OCI-LY1 (cell line): ENCODE measurements at regions not wholly inside any gene's neighbourhood (a gene's known extent, or its start where the extent isn't known, plus 50 kb on each side); places are given as distances from the start of the nearest gene placed in this dataset.

Source experiments
- H2AFZ ChIP-seq: fragments of 200-600 bp; sonication (generic), shearing (Covaris generic); 2 replicates; pipeline ENCODE4 v1.6.0; 2014; ENCODE audit warnings: antibody characterized with exemption, mild to moderate bottlenecking, low read length
- H3F3A ChIP-seq: fragments of 200-600 bp; sonication (generic), shearing (Covaris generic); 2 replicates; pipeline ENCODE4 v1.6.0; 2014; ENCODE audit warnings: mild to moderate bottlenecking, antibody characterized with exemption, low read length, moderate library complexity; ENCODE audit not compliant: insufficient read depth
- H3K27ac ChIP-seq: fragments of 200-600 bp; sonication (generic); 2 replicates; pipeline ENCODE4 v1.5.1; 2014; ENCODE audit warnings: low read length, mixed run types, mild to moderate bottlenecking, low read depth; ENCODE audit not compliant: poor library complexity, severe bottlenecking
- H3K27me3 ChIP-seq: fragments of 200-600 bp; sonication (generic); 2 replicates; pipeline ENCODE4 v1.6.0; 2014; ENCODE audit warnings: antibody characterized with exemption, mild to moderate bottlenecking, low read length, moderate library complexity; ENCODE audit not compliant: insufficient read depth
- H3K36me3 ChIP-seq: fragments of 200-600 bp; sonication (generic); 2 replicates; pipeline ENCODE4 v1.6.1; 2014; ENCODE audit warnings: mild to moderate bottlenecking, antibody characterized with exemption, low read length, moderate library complexity, mixed read lengths; ENCODE audit not compliant: insufficient read depth
- H3K4me1 ChIP-seq: fragments of 200-600 bp; sonication (generic); 2 replicates; pipeline ENCODE4 v1.5.1; 2014; ENCODE audit warnings: mild to moderate bottlenecking, low read length, moderate library complexity; ENCODE audit not compliant: insufficient read depth, severe bottlenecking
- H3K4me2 ChIP-seq: fragments of 200-600 bp; sonication (generic), shearing (Covaris generic); 2 replicates; pipeline ENCODE4 v1.6.1; 2014; ENCODE audit warnings: low read length
- H3K4me3 ChIP-seq: fragments of 200-600 bp; sonication (generic); 2 replicates; pipeline ENCODE4 v1.5.1; 2014; ENCODE audit warnings: low read length, low read depth, mild to moderate bottlenecking, mixed read lengths; ENCODE audit not compliant: poor library complexity, severe bottlenecking
- H3K79me2 ChIP-seq: fragments of 200-600 bp; shearing (Covaris generic); 2 replicates; pipeline ENCODE4 v1.6.1; 2016; ENCODE audit warnings: mixed run types, low read length, mixed read lengths; ENCODE audit not compliant: insufficient read depth
- H3K9ac ChIP-seq: fragments of 200-600 bp; sonication (generic), shearing (Covaris generic); 2 replicates; pipeline ENCODE4 v1.6.1; 2014; ENCODE audit warnings: mild to moderate bottlenecking, low read length, mixed read lengths
- H3K9me2 ChIP-seq: fragments of 200-600 bp; sonication (generic), shearing (Covaris generic); 2 replicates; pipeline ENCODE4 v1.6.1; 2014; ENCODE audit warnings: low read depth, mild to moderate bottlenecking, low read length, mixed read lengths
- H3K9me3 ChIP-seq: fragments of 200-600 bp; shearing (Covaris generic); 2 replicates; pipeline ENCODE4 v1.6.1; 2014; ENCODE audit warnings: low read length, mixed read lengths
- H4K20me1 ChIP-seq: fragments of 200-600 bp; sonication (generic), shearing (Covaris generic); 2 replicates; pipeline ENCODE4 v1.6.0; 2016; ENCODE audit warnings: mild to moderate bottlenecking, low read length; ENCODE audit not compliant: insufficient read depth
- CTCF ChIP-seq: fragments of 200-600 bp; sonication (generic), shearing (Covaris generic); IDR thresholded peaks from 2 replicates; pipeline ENCODE4 v1.5.1; 2017; ENCODE audit warnings: mild to moderate bottlenecking, antibody characterized with exemption, low read length, moderate library complexity, mixed read lengths
- EZH2 ChIP-seq: fragments of 200-600 bp; sonication (generic), shearing (Covaris generic); IDR thresholded peaks from 2 replicates; pipeline ENCODE4 v1.8.0; 2017; ENCODE audit warnings: borderline replicate concordance, mixed run types, mild to moderate bottlenecking, antibody characterized with exemption, low read length, moderate library complexity, mixed read lengths

- H3K9me2 ChIP-seq: no peaks in the 10 kb centered on the region
- no peak overlapping the region for H3K27ac ChIP-seq
- H3K9ac ChIP-seq: no peak overlapping the region
- no peak overlapping the region for H3K4me3 ChIP-seq
- no peaks in the 10 kb centered on the region for H4K20me1 ChIP-seq
- no peaks in the 10 kb centered on the region for H3K79me2 ChIP-seq
- H3K27me3 ChIP-seq: no peaks in the 10 kb centered on the region
- H3K36me3 ChIP-seq: no peaks in the 10 kb centered on the region
- H3K9me3 ChIP-seq: no peaks in the 10 kb centered on the region
- no peak for TF ChIP-seq EZH2
- TF ChIP-seq CTCF: no peak
- no peaks in the 10 kb centered on the region for H3K4me1 ChIP-seq
- H3K4me2 ChIP-seq: no peak overlapping the region
- no peak overlapping the region for H2AFZ ChIP-seq
- no peaks in the 10 kb centered on the region for H3F3A ChIP-seq
Measured at GRCh38 chr5:30676223-30676840, 517.2 kb upstream of the CDH6 start.

- Histone ChIP-seq H3K9ac (no peak overlapping the region), H3K79me2 (no peaks in the 10 kb centered on the region), H3K9me2 (no peaks in the 10 kb centered on the region), H3F3A (no peaks in the 10 kb centered on the region), H3K4me2 (no peak overlapping the region), H3K4me1 (no peaks in the 10 kb centered on the region), H3K36me3 (no peaks in the 10 kb centered on the region), H2AFZ (no peak overlapping the region), H3K9me3 (no peaks in the 10 kb centered on the region), H3K27ac (no peak overlapping the region), H3K27me3 (no peaks in the 10 kb centered on the region), H4K20me1 (no peaks in the 10 kb centered on the region), H3K4me3 (no peak overlapping the region)
- TF ChIP-seq EZH2 (no peak), CTCF (no peak)
Measured at GRCh38 chr5:30667293-30667692, 526.2 kb upstream of the CDH6 start.

- no peaks in the 10 kb centered on the region for H3K4me1 ChIP-seq
- H3K79me2 ChIP-seq: no peaks in the 10 kb centered on the region
- no peak overlapping the region for H3K27ac ChIP-seq
- H3K27me3 ChIP-seq: no peaks in the 10 kb centered on the region
- no peaks in the 10 kb centered on the region for H4K20me1 ChIP-seq
- no peaks in the 10 kb centered on the region for H3K9me2 ChIP-seq
- H3K4me3 ChIP-seq: no peak overlapping the region
- no peak for TF ChIP-seq EZH2
- no peak for TF ChIP-seq CTCF
- no peak overlapping the region for H3K4me2 ChIP-seq
- H3K9me3 ChIP-seq: no peaks in the 10 kb centered on the region
- no peaks in the 10 kb centered on the region for H3F3A ChIP-seq
- no peak overlapping the region for H2AFZ ChIP-seq
- H3K9ac ChIP-seq: no peak overlapping the region
- H3K36me3 ChIP-seq: no peaks in the 10 kb centered on the region
Measured at GRCh38 chr5:30663536-30663935, 530.0 kb upstream of the CDH6 start.
